ENCODE measurements at regions not wholly inside any gene's neighbourhood (a gene's known extent, or its start where the extent isn't known, plus 50 kb on each side); places are given as distances from the start of the nearest gene placed in this dataset.

GRCh38 chr4:101693842-101694398 lies 96.6 kb upstream of the BANK1 start (continued):
- TF ChIP-seq, protein P1, sequence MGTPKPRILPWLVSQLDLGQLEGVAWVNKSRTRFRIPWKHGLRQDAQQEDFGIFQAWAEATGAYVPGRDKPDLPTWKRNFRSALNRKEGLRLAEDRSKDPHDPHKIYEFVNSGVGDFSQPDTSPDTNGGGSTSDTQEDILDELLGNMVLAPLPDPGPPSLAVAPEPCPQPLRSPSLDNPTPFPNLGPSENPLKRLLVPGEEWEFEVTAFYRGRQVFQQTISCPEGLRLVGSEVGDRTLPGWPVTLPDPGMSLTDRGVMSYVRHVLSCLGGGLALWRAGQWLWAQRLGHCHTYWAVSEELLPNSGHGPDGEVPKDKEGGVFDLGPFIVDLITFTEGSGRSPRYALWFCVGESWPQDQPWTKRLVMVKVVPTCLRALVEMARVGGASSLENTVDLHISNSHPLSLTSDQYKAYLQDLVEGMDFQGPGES (IDR thresholded peaks at IDR 0.05) = no peak
- TF ChIP-seq ASH2L (IDR thresholded peaks at IDR 0.05; ENCODE audit: borderline replicate concordance, low read depth) (no peak), IRF4 (IDR thresholded peaks at IDR 0.05; ENCODE audit: low read depth, low read length) (no peak), SUZ12 (IDR thresholded peaks at IDR 0.05; ENCODE audit: unreplicated experiment) (no peak), BRCA1 (IDR thresholded peaks at IDR 0.05; ENCODE audit: low read depth, low read length) (no peak), KLF5 (IDR thresholded peaks at IDR 0.05; ENCODE audit: partially characterized antibody) (no peak), EGR1 (IDR thresholded peaks at IDR 0.05; ENCODE audit: borderline replicate concordance in 1 of 2, low read depth in 2 of 2, low read length in 2 of 2) (no peak), NBN (IDR thresholded peaks at IDR 0.05) (no peak), FOS (IDR thresholded peaks at IDR 0.05; ENCODE audit: borderline replicate concordance, extremely low read depth, insufficient read length) (no peak), GATAD2B (conservative IDR thresholded peaks at IDR 0.05; ENCODE audit: low read depth) (0 out of 2 replicates have a peak, but pooled peaks have one; percentile 35), SUPT20H (IDR thresholded peaks at IDR 0.05; ENCODE audit: borderline replicate concordance, control insufficient read depth, low read depth, low read length) (no peak), ZNF274 (IDR thresholded peaks at IDR 0.05; ENCODE audit: insufficient read depth, insufficient read length) (no peak), NFIC (IDR thresholded peaks at IDR 0.05; ENCODE audit: low read depth, low read length) (peak; percentile 30; the same call in 1 of the 2 replicates), NKRF (conservative IDR thresholded peaks at IDR 0.05) (no peak), CREM (IDR thresholded peaks at IDR 0.05; ENCODE audit: low read depth) (peak; percentile 19; the same call in 1 of the 2 replicates), RAD21 (IDR thresholded peaks at IDR 0.05; ENCODE audit: insufficient read depth, low read depth, low read length) (no peak)
- TF ChIP-seq, protein P2, sequence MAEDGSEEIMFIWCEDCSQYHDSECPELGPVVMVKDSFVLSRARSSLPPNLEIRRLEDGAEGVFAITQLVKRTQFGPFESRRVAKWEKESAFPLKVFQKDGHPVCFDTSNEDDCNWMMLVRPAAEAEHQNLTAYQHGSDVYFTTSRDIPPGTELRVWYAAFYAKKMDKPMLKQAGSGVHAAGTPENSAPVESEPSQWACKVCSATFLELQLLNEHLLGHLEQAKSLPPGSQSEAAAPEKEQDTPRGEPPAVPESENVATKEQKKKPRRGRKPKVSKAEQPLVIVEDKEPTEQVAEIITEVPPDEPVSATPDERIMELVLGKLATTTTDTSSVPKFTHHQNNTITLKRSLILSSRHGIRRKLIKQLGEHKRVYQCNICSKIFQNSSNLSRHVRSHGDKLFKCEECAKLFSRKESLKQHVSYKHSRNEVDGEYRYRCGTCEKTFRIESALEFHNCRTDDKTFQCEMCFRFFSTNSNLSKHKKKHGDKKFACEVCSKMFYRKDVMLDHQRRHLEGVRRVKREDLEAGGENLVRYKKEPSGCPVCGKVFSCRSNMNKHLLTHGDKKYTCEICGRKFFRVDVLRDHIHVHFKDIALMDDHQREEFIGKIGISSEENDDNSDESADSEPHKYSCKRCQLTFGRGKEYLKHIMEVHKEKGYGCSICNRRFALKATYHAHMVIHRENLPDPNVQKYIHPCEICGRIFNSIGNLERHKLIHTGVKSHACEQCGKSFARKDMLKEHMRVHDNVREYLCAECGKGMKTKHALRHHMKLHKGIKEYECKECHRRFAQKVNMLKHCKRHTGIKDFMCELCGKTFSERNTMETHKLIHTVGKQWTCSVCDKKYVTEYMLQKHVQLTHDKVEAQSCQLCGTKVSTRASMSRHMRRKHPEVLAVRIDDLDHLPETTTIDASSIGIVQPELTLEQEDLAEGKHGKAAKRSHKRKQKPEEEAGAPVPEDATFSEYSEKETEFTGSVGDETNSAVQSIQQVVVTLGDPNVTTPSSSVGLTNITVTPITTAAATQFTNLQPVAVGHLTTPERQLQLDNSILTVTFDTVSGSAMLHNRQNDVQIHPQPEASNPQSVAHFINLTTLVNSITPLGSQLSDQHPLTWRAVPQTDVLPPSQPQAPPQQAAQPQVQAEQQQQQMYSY (CRISPR knock-in tag; IDR thresholded peaks at IDR 0.05) = no peak
